ENCODE measurements at regions not wholly inside any gene's neighbourhood (a gene's known extent, or its start where the extent isn't known, plus 50 kb on each side); places are given as distances from the start of the nearest gene placed in this dataset.

- ChIA-PET CTCF (interaction anchor here (1.1 kb wide), 1 partner anchor 14 kb away, joined by 3 read pairs; no protein-coding TSS in a partner anchor), POLR2A (no interaction called here)
- Histone ChIP-seq H3K9me3 (peaks cover 22% of the 10 kb centered on the region), H3K4me2 (no peak overlapping the region), H3K4me1 (no peaks in the 10 kb centered on the region), H3K27ac (no peak overlapping the region), H3K4me3 (no peak overlapping the region)
- DNase-seq (ENCODE audit: low read depth in 1 of 2, low spot score in 1 of 2) (no peak), FAIRE-seq (no peak), ATAC-seq (no peak)
- no peak for TF ChIP-seq ZC3H11A (IDR thresholded peaks at IDR 0.05)
- no peak for TF ChIP-seq CTCF (IDR thresholded peaks at IDR 0.05)
- no peak for TF ChIP-seq HMGXB4 (CRISPR knock-in tag; IDR thresholded peaks at IDR 0.05; ENCODE audit: borderline replicate concordance)
- no peak for TF ChIP-seq MYC (IDR thresholded peaks at IDR 0.05; ENCODE audit: borderline replicate concordance, low read length)
- no peak for TF ChIP-seq EHF (CRISPR knock-in tag; IDR thresholded peaks at IDR 0.05)
- TF ChIP-seq SREBF2 (IDR thresholded peaks at IDR 0.05), result no peak
- no peak for TF ChIP-seq POLR2A (IDR thresholded peaks at IDR 0.05; ENCODE audit: low read length)
- TF ChIP-seq HOXB5 (CRISPR knock-in tag; IDR thresholded peaks at IDR 0.05), result no peak
- no peak for TF ChIP-seq RARB (CRISPR knock-in tag; IDR thresholded peaks at IDR 0.05)
- no peak for TF ChIP-seq HDAC2 (IDR thresholded peaks at IDR 0.05)
- no peak for TF ChIP-seq CEBPB (IDR thresholded peaks at IDR 0.05)
- no peak for TF ChIP-seq NPAS2 (CRISPR knock-in tag; IDR thresholded peaks at IDR 0.05; ENCODE audit: borderline replicate concordance)
- WGBS (ENCODE audit: missing lambda C conversion rate), result 4% methylated on average over 5 of the region's 5 CpGs
Measured at GRCh38 chr7:3114917-3115316, 71.2 kb upstream of the CARD11 start.

- no peak for FAIRE-seq
- TF ChIP-seq KDM5A (IDR thresholded peaks at IDR 0.05), result no peak
- no peak for TF ChIP-seq POLR2AphosphoS2 (conservative IDR thresholded peaks at IDR 0.05; ENCODE audit: low read length)
- TF ChIP-seq CBX2 (IDR thresholded peaks at IDR 0.05; ENCODE audit: borderline replicate concordance, low read depth), result no peak
- TF ChIP-seq CTCF (IDR thresholded peaks at IDR 0.05), result no peak
- no peak for TF ChIP-seq PBX3 (IDR thresholded peaks at IDR 0.05)
- TF ChIP-seq JUN (IDR thresholded peaks at IDR 0.05), result no peak
- TF ChIP-seq FOSB (CRISPR knock-in tag; IDR thresholded peaks at IDR 0.05), result no peak
- TF ChIP-seq GATA3 (IDR thresholded peaks at IDR 0.05; ENCODE audit: borderline replicate concordance), result no peak
- no peak for TF ChIP-seq BCL3 (IDR thresholded peaks at IDR 0.05)
- TF ChIP-seq NPAS2 (CRISPR knock-in tag; IDR thresholded peaks at IDR 0.05; ENCODE audit: borderline replicate concordance), result no peak
- TF ChIP-seq BHLHE40 (IDR thresholded peaks at IDR 0.05; ENCODE audit: low read depth, low read length), result no peak
- TF ChIP-seq FOXS1 (CRISPR knock-in tag; IDR thresholded peaks at IDR 0.05), result no peak
- TF ChIP-seq MAX (IDR thresholded peaks at IDR 0.05), result no peak
- no peak for TF ChIP-seq MAFK (IDR thresholded peaks at IDR 0.05; ENCODE audit: partially characterized antibody)
- TF ChIP-seq MYC (IDR thresholded peaks at IDR 0.05; ENCODE audit: borderline replicate concordance, low read length), result no peak
- no peak for TF ChIP-seq KDM1A (IDR thresholded peaks at IDR 0.05; ENCODE audit: low read depth)
- TF ChIP-seq E2F6 (IDR thresholded peaks at IDR 0.05; ENCODE audit: borderline replicate concordance, low read depth), result no peak
- WGBS (ENCODE audit: missing lambda C conversion rate), result 0% methylated on average over 2 of the region's 2 CpGs
- H3K9me3 ChIP-seq, result peaks cover 13% of the 10 kb centered on the region; the same call in 2 of the 3 replicates
- ChIA-PET POLR2A (no interaction called here), CTCF (no interaction called here)
- no peak for ATAC-seq
- H3K4me1 ChIP-seq, result no peaks in the 10 kb centered on the region
- no peak overlapping the region for H3K27ac ChIP-seq
- H3K4me3 ChIP-seq, result no peak overlapping the region
- no peak for DNase-seq (ENCODE audit: low read depth in 1 of 2, low spot score in 1 of 2)
- no peak overlapping the region for H3K4me2 ChIP-seq
Measured at GRCh38 chr7:3117081-3117480, 73.4 kb upstream of the CARD11 start.

Measured in A549 (cell line).